Endothelial cell of umbilical vein (primary cell): ENCODE measurements at regions not wholly inside any gene's neighbourhood (a gene's known extent, or its start where the extent isn't known, plus 50 kb on each side); places are given as distances from the start of the nearest gene placed in this dataset.

Source experiments
- BruUV-seq: library from RNA; stranded (reverse); fragments of 400-500 nt; replicated peaks from 2 replicates; lab custom pipeline; 2021; lab: Mats Ljungman, UMichigan
- CTCF ChIA-PET: fragments of 300-600, 350-600 bp; sonication (Branson Sonifier 250); formaldehyde crosslinking; loops from one replicate; lab custom pipeline; 2021; ENCODE audit warnings: antibody characterized with exemption, inconsistent platforms; lab: Charles Lee
- POLR2A ChIA-PET: fragments of 300-600, 350-600 bp; sonication (Branson Sonifier 250); formaldehyde crosslinking; loops from one replicate; lab custom pipeline; 2021; ENCODE audit warnings: antibody characterized with exemption, inconsistent platforms; lab: Charles Lee
- DNase-seq: peaks from one replicate; pipeline ENCODE4 v3.0.0-alpha.2; 2011; ENCODE audit warnings: low read depth, low spot score
- FAIRE-seq: peaks from 2 replicates; lab custom pipeline; 2011; peaks lifted over from hg19 to GRCh38; lab: Jason Lieb, UNC
- H2AFZ ChIP-seq: 2 replicates; pipeline ENCODE4 v1.6.0; 2012; ENCODE audit warnings: low read depth, low read length, control low read depth, inconsistent platforms
- H3K27ac ChIP-seq: 2 replicates; pipeline ENCODE4 v1.5.1; 2011; ENCODE audit warnings: low read depth, mild to moderate bottlenecking, control low read depth, low read length, moderate library complexity; ENCODE audit not compliant: insufficient read depth
- H3K27me3 ChIP-seq, 2 experiments: 2 replicates each; pipeline versions ENCODE4 v1.6.0 to v1.6.1; 2011; ENCODE audit warnings: low read length in 2 of 2, mixed read lengths in 1 of 2; ENCODE audit not compliant: control insufficient read depth in 2 of 2, insufficient read depth in 2 of 2
- H3K36me3 ChIP-seq, 2 experiments: 2 replicates in 1 of 2; 3 replicates in 1 of 2; pipeline ENCODE4 v1.5.1; 2011; ENCODE audit warnings: low read length in 2 of 2, mild to moderate bottlenecking in 1 of 2, moderate library complexity in 1 of 2; ENCODE audit not compliant: control insufficient read depth in 2 of 2, insufficient read depth in 2 of 2; ENCODE audit errors: extremely low read depth in 1 of 2
- H3K4me1 ChIP-seq: 3 replicates; pipeline ENCODE4 v1.5.1; 2011; ENCODE audit warnings: mild to moderate bottlenecking, low read length; ENCODE audit not compliant: control insufficient read depth, insufficient read depth; ENCODE audit errors: extremely low read depth
- H3K4me2 ChIP-seq: 2 replicates; pipeline ENCODE4 v1.6.1; 2011; ENCODE audit warnings: low read length, control low read depth, mixed read lengths; ENCODE audit not compliant: insufficient read depth
- H3K4me3 ChIP-seq, 3 experiments: fragments of 200-600 bp in 1 of 3; sonication (generic), shearing (Covaris generic) in 1 of 3; replicated peaks in 1 of 3; 2 replicates each; pipeline ENCODE4 v1.5.1; 2011 to 2016; ENCODE audit warnings: control low read depth in 3 of 3, low read length in 3 of 3, mild to moderate bottlenecking in 2 of 3, inconsistent platforms in 1 of 3, low read depth in 1 of 3, moderate library complexity in 1 of 3; ENCODE audit not compliant: insufficient read depth in 1 of 3
- H3K79me2 ChIP-seq: 2 replicates; pipeline ENCODE4 v1.6.0; 2012; ENCODE audit warnings: low read length, inconsistent platforms; ENCODE audit not compliant: control insufficient read depth, insufficient read depth
- H3K9ac ChIP-seq: replicated peaks from 2 replicates; pipeline ENCODE3; 2011; ENCODE audit warnings: low read length, control low read depth; ENCODE audit not compliant: insufficient read depth; ENCODE audit errors: extremely low read depth
- H3K9me1 ChIP-seq: replicated peaks from 3 replicates; pipeline ENCODE4 v1.6.0; 2011; ENCODE audit warnings: mild to moderate bottlenecking, low read length; ENCODE audit not compliant: control insufficient read depth, insufficient read depth; ENCODE audit errors: extremely low read depth
- H3K9me3 ChIP-seq: replicated peaks from 2 replicates; pipeline ENCODE4 v1.5.1; 2012; ENCODE audit warnings: low read length, inconsistent platforms; ENCODE audit not compliant: control insufficient read depth, insufficient read depth
- H4K20me1 ChIP-seq: replicated peaks from 2 replicates; pipeline ENCODE3; 2011; ENCODE audit warnings: mild to moderate bottlenecking, low read length; ENCODE audit not compliant: control insufficient read depth, insufficient read depth; ENCODE audit errors: extremely low read depth
- EZH2 ChIP-seq: IDR thresholded peaks from 2 replicates; pipeline ENCODE4 v1.6.1; 2012; ENCODE audit warnings: borderline replicate concordance, low read depth, mild to moderate bottlenecking, moderate library complexity, low read length, inconsistent platforms; ENCODE audit not compliant: severe bottlenecking
- FOS ChIP-seq: IDR thresholded peaks from 2 replicates; pipeline ENCODE4 v1.6.1; 2011; ENCODE audit warnings: mild to moderate bottlenecking, low read length, moderate library complexity, borderline replicate concordance; ENCODE audit not compliant: insufficient read depth
- GATA2 ChIP-seq: IDR thresholded peaks from 2 replicates; pipeline ENCODE4 v1.7.0; 2011; ENCODE audit warnings: low read depth, mild to moderate bottlenecking, moderate library complexity, mixed read lengths, low read length; ENCODE audit not compliant: insufficient read length, insufficient read depth
- JUN ChIP-seq: IDR thresholded peaks from 2 replicates; pipeline ENCODE4 v1.6.1; 2011; ENCODE audit warnings: borderline replicate concordance, low read depth; ENCODE audit not compliant: insufficient read length, insufficient read depth
- MAX ChIP-seq: IDR thresholded peaks from 2 replicates; pipeline ENCODE4 v1.6.1; 2011; ENCODE audit not compliant: insufficient read depth, insufficient read length
- MYC ChIP-seq: IDR thresholded peaks from one replicate; pipeline ENCODE4 v1.6.1; 2011; ENCODE audit warnings: mild to moderate bottlenecking, low read depth, low read length
- POLR2A ChIP-seq: IDR thresholded peaks from 2 replicates; pipeline ENCODE4 v1.6.1; 2012; ENCODE audit warnings: low read depth, mild to moderate bottlenecking, control low read depth, low read length
- POLR2AphosphoS5 ChIP-seq: IDR thresholded peaks from 2 replicates; pipeline ENCODE4 v1.6.1; 2012; ENCODE audit warnings: low read depth, mild to moderate bottlenecking, control low read depth, low read length, moderate library complexity; ENCODE audit not compliant: insufficient read depth
- dilution Hi-C: fragments of 300-500 bp; cut with MboI; formaldehyde crosslinking; loops from one replicate; pipeline ENCODE4 v1.15.0; 2019; ENCODE audit warnings: low sequenced_read_pairs; ENCODE audit not compliant: extremely low pct_ligation_motif_present
- intact Hi-C: fragments of 100-400 bp; cut with micrococcal nuclease; formaldehyde crosslinking; loops from one replicate; pipeline ENCODE4 v1.10.0; 2022
- TF ChIP-seq, protein P1 (sequence below), 2 donors: IDR thresholded peaks; 1 replicate in 1 of 2; 2 replicates in 1 of 2; pipeline ENCODE4 v1.5.1; 2011; ENCODE audit warnings: low read length in 2 of 2, mild to moderate bottlenecking in 2 of 2, moderate library complexity in 2 of 2, control low read depth in 1 of 2, inconsistent platforms in 1 of 2, low read depth in 1 of 2; ENCODE audit not compliant: insufficient read depth in 1 of 2; ENCODE audit errors: extremely low read depth in 1 of 2

DNA sequence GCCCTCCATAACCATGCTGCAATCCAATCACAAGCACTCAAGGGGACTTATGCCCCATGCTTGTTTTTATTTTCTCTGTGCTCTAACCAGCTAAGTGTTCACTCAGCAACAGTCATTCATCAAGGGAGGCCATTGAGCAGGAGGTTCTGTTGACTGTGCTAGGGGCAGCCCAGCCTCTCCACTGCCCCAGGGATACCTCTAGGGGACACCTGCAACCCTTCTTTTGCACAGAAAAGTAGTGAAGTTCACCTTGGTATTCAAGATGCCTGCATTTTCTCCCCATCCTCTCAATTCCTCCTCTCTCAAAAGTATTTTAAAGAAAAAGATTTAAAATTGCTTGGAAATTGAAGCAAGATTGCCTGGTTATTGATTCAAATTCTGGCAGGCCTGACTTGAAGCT lies 124.7 kb upstream of the GNAO1 start:
- no peaks in the 10 kb centered on the region for H3K4me1 ChIP-seq
- no peak overlapping the region for H3K9ac ChIP-seq
- no peaks in the 10 kb centered on the region for H3K9me3 ChIP-seq
- DNase-seq (no peak), FAIRE-seq (no peak)
- ChIA-PET CTCF (no interaction called here), POLR2A (no interaction called here)
- no peaks in the 10 kb centered on the region for H3K27me3 ChIP-seq
- no peaks in the 10 kb centered on the region for H4K20me1 ChIP-seq
- H3K27ac ChIP-seq: no peak overlapping the region
- intact Hi-C loops (no loop called here), dilution Hi-C loops (no loop called here)
- H3K4me2 ChIP-seq: no peak overlapping the region
- no peaks in the 10 kb centered on the region for H3K79me2 ChIP-seq
- BruUV-seq: no TSS peak
- no peaks in the 10 kb centered on the region for H3K36me3 ChIP-seq
- TF ChIP-seq FOS: no peak
- no peak for TF ChIP-seq MAX
- TF ChIP-seq EZH2: no peak
- TF ChIP-seq JUN: no peak
- TF ChIP-seq POLR2A: no peak
- no peak for TF ChIP-seq POLR2AphosphoS5
- TF ChIP-seq GATA2: no peak
- TF ChIP-seq MYC: no peak
- TF ChIP-seq, protein P1, sequence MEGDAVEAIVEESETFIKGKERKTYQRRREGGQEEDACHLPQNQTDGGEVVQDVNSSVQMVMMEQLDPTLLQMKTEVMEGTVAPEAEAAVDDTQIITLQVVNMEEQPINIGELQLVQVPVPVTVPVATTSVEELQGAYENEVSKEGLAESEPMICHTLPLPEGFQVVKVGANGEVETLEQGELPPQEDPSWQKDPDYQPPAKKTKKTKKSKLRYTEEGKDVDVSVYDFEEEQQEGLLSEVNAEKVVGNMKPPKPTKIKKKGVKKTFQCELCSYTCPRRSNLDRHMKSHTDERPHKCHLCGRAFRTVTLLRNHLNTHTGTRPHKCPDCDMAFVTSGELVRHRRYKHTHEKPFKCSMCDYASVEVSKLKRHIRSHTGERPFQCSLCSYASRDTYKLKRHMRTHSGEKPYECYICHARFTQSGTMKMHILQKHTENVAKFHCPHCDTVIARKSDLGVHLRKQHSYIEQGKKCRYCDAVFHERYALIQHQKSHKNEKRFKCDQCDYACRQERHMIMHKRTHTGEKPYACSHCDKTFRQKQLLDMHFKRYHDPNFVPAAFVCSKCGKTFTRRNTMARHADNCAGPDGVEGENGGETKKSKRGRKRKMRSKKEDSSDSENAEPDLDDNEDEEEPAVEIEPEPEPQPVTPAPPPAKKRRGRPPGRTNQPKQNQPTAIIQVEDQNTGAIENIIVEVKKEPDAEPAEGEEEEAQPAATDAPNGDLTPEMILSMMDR (IDR thresholded peaks at IDR 0.05; ENCODE audit: extremely low read depth in 1 of 2, insufficient read depth in 1 of 2, low read depth in 1 of 2, low read length in 2 of 2): no peak
- H3K4me3 ChIP-seq: no peak overlapping the region
- H2AFZ ChIP-seq: no peak overlapping the region
- H3K9me1 ChIP-seq: no peaks in the 10 kb centered on the region
